HCT116 (cell line): ENCODE measurements at regions not wholly inside any gene's neighbourhood (a gene's known extent, or its start where the extent isn't known, plus 50 kb on each side); places are given as distances from the start of the nearest gene placed in this dataset.

Source experiments
- ATAC-seq: fragments of 200-7000 bp; cut with Tn5 transposase; 2 replicates; pipeline ENCODE4 v1.9.1; 2020; ENCODE audit warnings: mild to moderate bottlenecking, moderate library complexity
- BruUV-seq: library from RNA; stranded (reverse); fragments of 400-500 nt; replicated peaks from 2 replicates; lab custom pipeline; 2021; lab: Mats Ljungman, UMichigan
- CTCF ChIA-PET: fragments of 300-600 bp; sonication (Branson Sonifier 250); formaldehyde crosslinking; loops from one replicate; lab custom pipeline; 2021; ENCODE audit warnings: antibody characterized with exemption; lab: Charles Lee
- POLR2A ChIA-PET: fragments of 300-600, 350-600 bp; sonication (Branson Sonifier 250); formaldehyde crosslinking; loops from one replicate; lab custom pipeline; 2021; ENCODE audit warnings: antibody characterized with exemption; lab: Charles Lee
- RAD21 ChIA-PET, 2 experiments: fragments of 300-600 bp; sonication (Branson Sonifier 250); formaldehyde crosslinking; loops; one replicate each; lab custom pipeline; 2023; ENCODE audit warnings: low total read pairs in 2 of 2; ENCODE audit not compliant: uncharacterized antibody in 2 of 2, unreplicated experiment in 2 of 2, low non-redundant PET in 1 of 2; lab: Charles Lee
- DNase-seq: peaks from one replicate; pipeline ENCODE4 v3.0.0-alpha.2; 2010; ENCODE audit warnings: low read depth, low spot score
- H2AFZ ChIP-seq: fragments of 200-600 bp; shearing (Covaris generic), sonication (generic); 2 replicates; pipeline ENCODE4 v1.6.1; 2017; ENCODE audit warnings: low read depth, mixed run types, mixed read lengths, antibody characterized with exemption, low read length; ENCODE audit not compliant: poor library complexity, severe bottlenecking
- H3K27ac ChIP-seq: 2 replicates; pipeline ENCODE4 v1.5.1; 2012; ENCODE audit warnings: low read depth, low read length
- H3K27me3 ChIP-seq: fragments of 200-600 bp; sonication (generic); 2 replicates; pipeline ENCODE4 v1.6.1; 2016; ENCODE audit warnings: mixed run types, low read length, mixed read lengths; ENCODE audit not compliant: insufficient read depth
- H3K36me3 ChIP-seq, 2 experiments: fragments of 200-500 bp in 1 of 2; fragments of 200-600 bp in 1 of 2; sonication (Bioruptor generic) in 1 of 2; sonication (generic) in 1 of 2; 2 replicates each; pipeline versions ENCODE4 v1.5.1 to v1.6.1; 2014 to 2016; ENCODE audit warnings: low read length in 2 of 2, inconsistent platforms in 1 of 2, mixed read lengths in 1 of 2, mixed run types in 1 of 2; ENCODE audit not compliant: insufficient read depth in 2 of 2, control insufficient read depth in 1 of 2
- H3K4me1 ChIP-seq, 2 experiments: fragments of 200-600 bp in 1 of 2; sonication (generic) in 1 of 2; 2 replicates each; pipeline versions ENCODE4 v1.5.1 to v1.6.1; 2012 to 2017; ENCODE audit warnings: low read length in 2 of 2, inconsistent platforms in 1 of 2, mild to moderate bottlenecking in 1 of 2, mixed read lengths in 1 of 2, mixed run types in 1 of 2, moderate library complexity in 1 of 2; ENCODE audit not compliant: insufficient read depth in 2 of 2, control insufficient read depth in 1 of 2
- H3K4me2 ChIP-seq: fragments of 200-600 bp; sonication (generic); 2 replicates; pipeline ENCODE4 v1.6.1; 2017; ENCODE audit warnings: mixed run types, low read length, mixed read lengths
- H3K4me3 ChIP-seq, 2 experiments: fragments of 200-600 bp in 1 of 2; sonication (generic) in 1 of 2; replicated peaks in 1 of 2; 2 replicates each; pipeline ENCODE4 v1.5.1; 2011 to 2016; ENCODE audit warnings: low read length in 2 of 2, control low read depth in 1 of 2, low read depth in 1 of 2, mild to moderate bottlenecking in 1 of 2, mixed read lengths in 1 of 2, mixed run types in 1 of 2
- H3K79me2 ChIP-seq: fragments of 200-600 bp; sonication (generic); 2 replicates; pipeline ENCODE4 v1.6.1; 2017; ENCODE audit warnings: mild to moderate bottlenecking, mixed run types, low read length, moderate library complexity, mixed read lengths; ENCODE audit not compliant: insufficient read depth
- H3K9ac ChIP-seq: fragments of 200-600 bp; sonication (generic); 2 replicates; pipeline ENCODE4 v1.6.1; 2016; ENCODE audit warnings: low read length, mixed read lengths
- H3K9me2 ChIP-seq: fragments of 200-600 bp; sonication (generic), shearing (Covaris generic); 2 replicates; pipeline ENCODE4 v1.6.1; 2017; ENCODE audit warnings: mixed run types, mild to moderate bottlenecking, moderate library complexity; ENCODE audit not compliant: insufficient read depth
- H3K9me3 ChIP-seq, 2 experiments: fragments of 200-500 bp in 1 of 2; fragments of 200-600 bp in 1 of 2; sonication (Bioruptor generic) in 1 of 2; sonication (generic) in 1 of 2; 2 replicates each; pipeline ENCODE4 v1.6.1; 2014 to 2017; ENCODE audit warnings: low read length in 2 of 2, mixed read lengths in 2 of 2, inconsistent platforms in 1 of 2, low read depth in 1 of 2, mild to moderate bottlenecking in 1 of 2, mixed run types in 1 of 2, moderate library complexity in 1 of 2; ENCODE audit not compliant: control insufficient read depth in 1 of 2, insufficient read depth in 1 of 2
- H4K20me1 ChIP-seq: fragments of 200-600 bp; sonication (generic), shearing (Covaris generic); 2 replicates; pipeline ENCODE4 v1.6.1; 2017; ENCODE audit warnings: mixed run types, mild to moderate bottlenecking, moderate library complexity; ENCODE audit not compliant: insufficient read depth
- ATF3 ChIP-seq: IDR thresholded peaks from 2 replicates; pipeline ENCODE4 v1.6.1; 2012
- ELF1 ChIP-seq: IDR thresholded peaks from 2 replicates; pipeline ENCODE4 v1.6.1; 2012; ENCODE audit warnings: low read depth, borderline replicate concordance
- EZH2 ChIP-seq: fragments of 200-600 bp; sonication (generic); IDR thresholded peaks from 2 replicates; pipeline ENCODE4 v1.6.1; 2017; ENCODE audit warnings: antibody characterized with exemption, mixed run types
- FOSL1 ChIP-seq: IDR thresholded peaks from 2 replicates; pipeline ENCODE4 v1.6.1; 2012; ENCODE audit warnings: low read depth
- POLR2A ChIP-seq: IDR thresholded peaks from 2 replicates; pipeline ENCODE4 v1.7.0; 2011; ENCODE audit warnings: borderline replicate concordance; ENCODE audit not compliant: insufficient read depth, insufficient read length; ENCODE audit errors: extremely low read depth
- POLR2AphosphoS5 ChIP-seq: IDR thresholded peaks from 2 replicates; pipeline ENCODE4 v1.6.1; 2011; ENCODE audit warnings: mild to moderate bottlenecking, low read depth, low read length, moderate library complexity
- REST ChIP-seq: IDR thresholded peaks from 2 replicates; pipeline ENCODE4 v1.6.1; 2012; ENCODE audit warnings: low read depth
- SIN3A ChIP-seq: IDR thresholded peaks from 2 replicates; pipeline ENCODE4 v1.6.1; 2012; ENCODE audit warnings: low read depth
- TCF7L2 ChIP-seq: IDR thresholded peaks from 2 replicates; pipeline ENCODE4 v1.7.0; 2011; ENCODE audit warnings: borderline replicate concordance, inconsistent platforms; ENCODE audit not compliant: insufficient read depth, insufficient read length; ENCODE audit errors: extremely low read depth
- ZBTB33 ChIP-seq: IDR thresholded peaks from 2 replicates; pipeline ENCODE4 v1.6.1; 2011; ENCODE audit warnings: mild to moderate bottlenecking, low read length, moderate library complexity; ENCODE audit not compliant: insufficient replicate concordance; ENCODE audit errors: extremely low read depth
- intact Hi-C: fragments of 100-400 bp; cut with micrococcal nuclease; formaldehyde crosslinking; loops from 2 replicates; pipeline ENCODE4 v1.10.0; 2022
- TF ChIP-seq, protein P1 (sequence below), 3 experiments: fragments of 200-600 bp in 1 of 3; sonication (generic) in 1 of 3; IDR thresholded peaks in 2 of 3; conservative IDR thresholded peaks in 1 of 3; 2 replicates each; pipeline ENCODE4 v1.5.1; 2012 to 2017; ENCODE audit warnings: low read depth in 2 of 3, low read length in 2 of 3, antibody characterized with exemption in 1 of 3, borderline replicate concordance in 1 of 3, control low read depth in 1 of 3, mild to moderate bottlenecking in 1 of 3, mixed read lengths in 1 of 3, mixed run types in 1 of 3, moderate library complexity in 1 of 3; ENCODE audit not compliant: insufficient read depth in 1 of 3

DNA sequence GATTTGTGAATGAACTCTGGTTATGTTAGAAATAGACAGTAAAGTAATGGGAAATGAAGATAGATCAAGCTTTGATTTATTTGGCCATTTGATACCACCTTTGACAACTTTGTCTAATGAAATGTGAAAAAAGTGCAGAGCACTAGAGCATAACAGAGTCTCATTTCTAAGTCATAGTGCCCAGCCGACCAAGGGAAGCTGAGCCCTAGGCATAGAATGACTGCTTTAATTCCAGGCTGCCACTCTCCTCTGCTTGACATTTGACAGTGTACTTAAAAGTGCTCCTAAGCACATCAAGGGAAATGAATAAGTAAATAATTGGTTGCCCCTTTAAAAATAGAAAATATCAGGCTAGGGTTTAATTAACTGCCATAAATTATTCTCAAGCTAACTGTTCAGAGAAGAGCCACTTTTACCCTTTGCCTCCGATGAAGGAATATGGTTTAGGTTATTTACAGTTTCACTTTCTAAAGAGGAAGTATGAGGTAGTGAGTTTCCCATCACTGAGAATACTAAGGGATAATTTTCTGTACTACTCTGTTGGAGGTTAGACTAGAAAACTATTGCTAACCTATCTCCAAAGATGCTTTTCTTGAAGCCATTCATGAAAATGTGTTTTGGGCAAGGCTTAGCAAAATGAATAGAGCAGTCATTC, 591.6 kb downstream of the REEP3 start:
- no peak for TF ChIP-seq ELF1
- TF ChIP-seq POLR2A = no peak
- no peak for TF ChIP-seq TCF7L2
- no peak for TF ChIP-seq FOSL1
- no peak for TF ChIP-seq SIN3A
- no peak for TF ChIP-seq ATF3
- TF ChIP-seq, protein P1, sequence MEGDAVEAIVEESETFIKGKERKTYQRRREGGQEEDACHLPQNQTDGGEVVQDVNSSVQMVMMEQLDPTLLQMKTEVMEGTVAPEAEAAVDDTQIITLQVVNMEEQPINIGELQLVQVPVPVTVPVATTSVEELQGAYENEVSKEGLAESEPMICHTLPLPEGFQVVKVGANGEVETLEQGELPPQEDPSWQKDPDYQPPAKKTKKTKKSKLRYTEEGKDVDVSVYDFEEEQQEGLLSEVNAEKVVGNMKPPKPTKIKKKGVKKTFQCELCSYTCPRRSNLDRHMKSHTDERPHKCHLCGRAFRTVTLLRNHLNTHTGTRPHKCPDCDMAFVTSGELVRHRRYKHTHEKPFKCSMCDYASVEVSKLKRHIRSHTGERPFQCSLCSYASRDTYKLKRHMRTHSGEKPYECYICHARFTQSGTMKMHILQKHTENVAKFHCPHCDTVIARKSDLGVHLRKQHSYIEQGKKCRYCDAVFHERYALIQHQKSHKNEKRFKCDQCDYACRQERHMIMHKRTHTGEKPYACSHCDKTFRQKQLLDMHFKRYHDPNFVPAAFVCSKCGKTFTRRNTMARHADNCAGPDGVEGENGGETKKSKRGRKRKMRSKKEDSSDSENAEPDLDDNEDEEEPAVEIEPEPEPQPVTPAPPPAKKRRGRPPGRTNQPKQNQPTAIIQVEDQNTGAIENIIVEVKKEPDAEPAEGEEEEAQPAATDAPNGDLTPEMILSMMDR (IDR thresholded peaks at IDR 0.05 in 2 of 3, conservative IDR thresholded peaks at IDR 0.05 in 1 of 3; ENCODE audit: borderline replicate concordance in 1 of 3, insufficient read depth in 1 of 3, low read depth in 2 of 3, low read length in 2 of 3) = no peak
- no peak for TF ChIP-seq EZH2
- TF ChIP-seq REST = no peak
- TF ChIP-seq POLR2AphosphoS5 = no peak
- no peak for TF ChIP-seq ZBTB33
- intact Hi-C loops = loop anchor here (10.0 kb wide), 1 partner anchor 262 kb away; no protein-coding TSS in a partner anchor
- H3K27ac ChIP-seq = no peak overlapping the region
- CTCF ChIA-PET = no interaction called here
- no peaks in the 10 kb centered on the region for H3K4me1 ChIP-seq
- H3K9me3 ChIP-seq = no peaks in the 10 kb centered on the region
- POLR2A ChIA-PET = no interaction called here
- H3K4me2 ChIP-seq = no peak overlapping the region
- no peaks in the 10 kb centered on the region for H3K27me3 ChIP-seq
- no peak overlapping the region for H3K4me3 ChIP-seq
- no peaks in the 10 kb centered on the region for H3K9me2 ChIP-seq
- no peaks in the 10 kb centered on the region for H3K79me2 ChIP-seq
- no peaks in the 10 kb centered on the region for H3K36me3 ChIP-seq
- ATAC-seq (no peak), DNase-seq (no peak)
- RAD21 ChIA-PET = no interaction called here
- no TSS peak for BruUV-seq
- H3K9ac ChIP-seq = no peak overlapping the region
- H4K20me1 ChIP-seq = no peaks in the 10 kb centered on the region
- no peak overlapping the region for H2AFZ ChIP-seq
